ENCODE measurements at regions not wholly inside any gene's neighbourhood (a gene's known extent, or its start where the extent isn't known, plus 50 kb on each side); places are given as distances from the start of the nearest gene placed in this dataset.

DNA sequence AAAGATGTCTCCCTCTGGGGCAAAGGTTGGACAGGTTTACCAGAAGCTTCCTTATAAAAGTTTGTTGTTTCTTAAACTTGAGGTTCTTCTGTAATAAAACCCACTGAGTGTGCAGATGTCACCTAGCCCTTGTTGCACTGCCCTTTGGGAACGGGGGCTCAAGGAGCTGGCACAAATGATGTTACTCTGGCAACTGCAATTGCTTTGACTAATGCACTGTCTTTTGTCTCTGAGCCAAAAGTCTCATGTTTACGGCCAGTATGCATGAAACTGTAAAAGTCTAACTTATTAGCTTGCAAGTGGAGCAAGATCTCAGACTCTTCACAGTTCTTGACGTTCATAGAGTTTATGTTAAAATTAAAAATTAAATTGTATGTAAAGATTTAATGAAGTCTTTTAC lies 655.7 kb downstream of the EPHA7 start:
- Histone ChIP-seq H3K27me3 (ENCODE audit: insufficient read depth, low read depth, low read length) (no peaks in the 10 kb centered on the region), H3K9me2 (ENCODE audit: insufficient read depth, low read length) (no peaks in the 10 kb centered on the region), H3K9me3 (ENCODE audit: low read length) (no peaks in the 10 kb centered on the region), H3K79me2 (replicated peaks; ENCODE audit: insufficient read depth, low read length) (no peaks in the 10 kb centered on the region), H4K20me1 (ENCODE audit: insufficient read depth) (no peaks in the 10 kb centered on the region), H2AFZ (ENCODE audit: low read depth, low read length) (no peak overlapping the region), H3K27ac (ENCODE audit: low read length) (no peak overlapping the region), H3K4me3 (ENCODE audit: low read length) (no peak overlapping the region), H3F3A (ENCODE audit: insufficient read depth, low read length, poor library complexity, severe bottlenecking) (no peaks in the 10 kb centered on the region), H3K9ac (ENCODE audit: low read length) (no peak overlapping the region), H3K4me2 (ENCODE audit: low read length) (no peak overlapping the region), H3K36me3 (ENCODE audit: insufficient read depth, low read length) (no peaks in the 10 kb centered on the region)
- TF ChIP-seq EP300 (conservative IDR thresholded peaks at IDR 0.05; ENCODE audit: poor library complexity, severe bottlenecking) (no peak), SMC3 (conservative IDR thresholded peaks at IDR 0.05; ENCODE audit: poor library complexity) (no peak), TAF1 (IDR thresholded peaks at IDR 0.05; ENCODE audit: low read depth) (no peak), EZH2 (IDR thresholded peaks at IDR 0.05; ENCODE audit: borderline replicate concordance, insufficient read depth, low read length, poor library complexity, severe bottlenecking) (no peak)
- TF ChIP-seq, protein P1, sequence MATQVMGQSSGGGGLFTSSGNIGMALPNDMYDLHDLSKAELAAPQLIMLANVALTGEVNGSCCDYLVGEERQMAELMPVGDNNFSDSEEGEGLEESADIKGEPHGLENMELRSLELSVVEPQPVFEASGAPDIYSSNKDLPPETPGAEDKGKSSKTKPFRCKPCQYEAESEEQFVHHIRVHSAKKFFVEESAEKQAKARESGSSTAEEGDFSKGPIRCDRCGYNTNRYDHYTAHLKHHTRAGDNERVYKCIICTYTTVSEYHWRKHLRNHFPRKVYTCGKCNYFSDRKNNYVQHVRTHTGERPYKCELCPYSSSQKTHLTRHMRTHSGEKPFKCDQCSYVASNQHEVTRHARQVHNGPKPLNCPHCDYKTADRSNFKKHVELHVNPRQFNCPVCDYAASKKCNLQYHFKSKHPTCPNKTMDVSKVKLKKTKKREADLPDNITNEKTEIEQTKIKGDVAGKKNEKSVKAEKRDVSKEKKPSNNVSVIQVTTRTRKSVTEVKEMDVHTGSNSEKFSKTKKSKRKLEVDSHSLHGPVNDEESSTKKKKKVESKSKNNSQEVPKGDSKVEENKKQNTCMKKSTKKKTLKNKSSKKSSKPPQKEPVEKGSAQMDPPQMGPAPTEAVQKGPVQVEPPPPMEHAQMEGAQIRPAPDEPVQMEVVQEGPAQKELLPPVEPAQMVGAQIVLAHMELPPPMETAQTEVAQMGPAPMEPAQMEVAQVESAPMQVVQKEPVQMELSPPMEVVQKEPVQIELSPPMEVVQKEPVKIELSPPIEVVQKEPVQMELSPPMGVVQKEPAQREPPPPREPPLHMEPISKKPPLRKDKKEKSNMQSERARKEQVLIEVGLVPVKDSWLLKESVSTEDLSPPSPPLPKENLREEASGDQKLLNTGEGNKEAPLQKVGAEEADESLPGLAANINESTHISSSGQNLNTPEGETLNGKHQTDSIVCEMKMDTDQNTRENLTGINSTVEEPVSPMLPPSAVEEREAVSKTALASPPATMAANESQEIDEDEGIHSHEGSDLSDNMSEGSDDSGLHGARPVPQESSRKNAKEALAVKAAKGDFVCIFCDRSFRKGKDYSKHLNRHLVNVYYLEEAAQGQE (IDR thresholded peaks at IDR 0.05; ENCODE audit: borderline replicate concordance): no peak

DNA sequence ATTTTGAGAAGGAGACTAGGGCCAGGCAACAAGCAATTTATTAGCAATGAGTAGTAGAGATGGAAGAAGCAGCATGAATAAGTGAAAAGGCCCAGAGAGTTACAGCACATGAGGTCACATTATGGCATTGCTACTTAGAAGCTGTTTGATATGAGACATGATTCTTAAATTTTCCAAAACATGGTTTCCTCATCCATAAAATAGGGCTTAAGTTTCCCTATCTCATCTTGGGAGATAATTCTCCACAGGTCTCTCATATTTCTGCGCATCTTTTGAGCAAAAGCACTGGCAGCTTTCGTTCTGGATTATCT lies 656.1 kb downstream of the EPHA7 start:
- no peak overlapping the region for H2AFZ ChIP-seq (ENCODE audit: low read depth, low read length)
- H3K27ac ChIP-seq (ENCODE audit: low read length): no peak overlapping the region
- H3F3A ChIP-seq (ENCODE audit: insufficient read depth, low read length, poor library complexity, severe bottlenecking): no peaks in the 10 kb centered on the region
- H3K27me3 ChIP-seq (ENCODE audit: insufficient read depth, low read depth, low read length): no peaks in the 10 kb centered on the region
- no peak overlapping the region for H3K9ac ChIP-seq (ENCODE audit: low read length)
- TF ChIP-seq EP300 (conservative IDR thresholded peaks at IDR 0.05; ENCODE audit: poor library complexity, severe bottlenecking): no peak
- TF ChIP-seq EZH2 (IDR thresholded peaks at IDR 0.05; ENCODE audit: borderline replicate concordance, insufficient read depth, low read length, poor library complexity, severe bottlenecking): no peak
- TF ChIP-seq, protein P2, sequence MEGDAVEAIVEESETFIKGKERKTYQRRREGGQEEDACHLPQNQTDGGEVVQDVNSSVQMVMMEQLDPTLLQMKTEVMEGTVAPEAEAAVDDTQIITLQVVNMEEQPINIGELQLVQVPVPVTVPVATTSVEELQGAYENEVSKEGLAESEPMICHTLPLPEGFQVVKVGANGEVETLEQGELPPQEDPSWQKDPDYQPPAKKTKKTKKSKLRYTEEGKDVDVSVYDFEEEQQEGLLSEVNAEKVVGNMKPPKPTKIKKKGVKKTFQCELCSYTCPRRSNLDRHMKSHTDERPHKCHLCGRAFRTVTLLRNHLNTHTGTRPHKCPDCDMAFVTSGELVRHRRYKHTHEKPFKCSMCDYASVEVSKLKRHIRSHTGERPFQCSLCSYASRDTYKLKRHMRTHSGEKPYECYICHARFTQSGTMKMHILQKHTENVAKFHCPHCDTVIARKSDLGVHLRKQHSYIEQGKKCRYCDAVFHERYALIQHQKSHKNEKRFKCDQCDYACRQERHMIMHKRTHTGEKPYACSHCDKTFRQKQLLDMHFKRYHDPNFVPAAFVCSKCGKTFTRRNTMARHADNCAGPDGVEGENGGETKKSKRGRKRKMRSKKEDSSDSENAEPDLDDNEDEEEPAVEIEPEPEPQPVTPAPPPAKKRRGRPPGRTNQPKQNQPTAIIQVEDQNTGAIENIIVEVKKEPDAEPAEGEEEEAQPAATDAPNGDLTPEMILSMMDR (IDR thresholded peaks at IDR 0.05; ENCODE audit: poor library complexity, severe bottlenecking): no peak
- no peak for TF ChIP-seq RAD21 (conservative IDR thresholded peaks at IDR 0.05)
- TF ChIP-seq, protein P1 (IDR thresholded peaks at IDR 0.05; ENCODE audit: borderline replicate concordance): no peak
- TF ChIP-seq MXI1 (conservative IDR thresholded peaks at IDR 0.05; ENCODE audit: poor library complexity, severe bottlenecking): no peak
- TF ChIP-seq TAF1 (IDR thresholded peaks at IDR 0.05; ENCODE audit: low read depth): no peak
- no peak for TF ChIP-seq POLR2AphosphoS5 (IDR thresholded peaks at IDR 0.05)
- TF ChIP-seq SMC3 (conservative IDR thresholded peaks at IDR 0.05; ENCODE audit: poor library complexity): no peak
- H4K20me1 ChIP-seq (ENCODE audit: insufficient read depth): no peaks in the 10 kb centered on the region
- H3K36me3 ChIP-seq (ENCODE audit: insufficient read depth, low read length): no peaks in the 10 kb centered on the region
- H3K9me3 ChIP-seq (ENCODE audit: low read length): no peaks in the 10 kb centered on the region
- no peaks in the 10 kb centered on the region for H3K79me2 ChIP-seq (replicated peaks; ENCODE audit: insufficient read depth, low read length)
- no peaks in the 10 kb centered on the region for H3K9me2 ChIP-seq (ENCODE audit: insufficient read depth, low read length)
- no peak overlapping the region for H3K4me2 ChIP-seq (ENCODE audit: low read length)
- no peak overlapping the region for H3K4me3 ChIP-seq (ENCODE audit: low read length)
